Islet precursor cell (in vitro differentiated cells): ENCODE measurements at regions not wholly inside any gene's neighbourhood (a gene's known extent, or its start where the extent isn't known, plus 50 kb on each side); places are given as distances from the start of the nearest gene placed in this dataset.

Source experiments
- DNase-seq: peaks from one replicate; pipeline ENCODE4 v3.0.0-alpha.2; 2018

DNA sequence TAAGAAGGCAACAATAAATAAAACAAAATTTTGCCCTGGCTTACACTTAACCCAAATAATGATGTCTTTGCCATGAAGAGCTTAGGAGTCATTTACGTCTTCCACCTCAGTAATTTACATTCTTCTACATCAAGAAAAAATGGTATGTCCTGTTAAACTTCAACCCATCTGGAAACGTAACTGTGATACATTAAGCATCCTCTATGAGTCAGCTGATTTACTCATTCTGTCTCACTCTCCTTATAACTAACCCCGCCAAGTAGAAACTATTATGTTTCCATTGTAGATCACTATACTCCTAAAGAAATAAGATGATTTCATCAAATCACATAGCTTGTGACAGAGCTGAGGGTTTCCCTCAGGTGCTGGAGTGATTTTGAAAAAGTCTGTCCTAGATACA is 330.7 kb downstream of the CDC14C start:
- no peak for DNase-seq

DNA sequence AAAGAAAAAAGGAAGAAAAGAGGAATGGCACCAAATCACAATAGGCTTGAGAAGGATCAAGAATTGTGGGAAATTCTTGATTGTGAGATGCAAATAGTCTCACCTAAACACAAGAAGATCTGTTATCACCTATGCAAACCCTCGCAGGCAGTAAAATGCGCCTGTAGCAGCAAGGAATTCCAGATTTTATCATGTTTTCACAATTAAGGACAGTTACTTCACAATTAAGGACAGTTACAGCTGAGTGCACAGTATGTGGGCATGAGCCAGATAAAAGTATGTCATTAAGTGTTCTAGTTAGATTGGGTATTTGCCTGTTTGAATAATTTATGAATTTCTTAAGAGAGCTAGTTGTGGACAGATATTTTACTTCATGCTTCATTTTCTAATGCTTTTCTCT is 336.2 kb downstream of the CDC14C start:
- DNase-seq = no peak

DNA sequence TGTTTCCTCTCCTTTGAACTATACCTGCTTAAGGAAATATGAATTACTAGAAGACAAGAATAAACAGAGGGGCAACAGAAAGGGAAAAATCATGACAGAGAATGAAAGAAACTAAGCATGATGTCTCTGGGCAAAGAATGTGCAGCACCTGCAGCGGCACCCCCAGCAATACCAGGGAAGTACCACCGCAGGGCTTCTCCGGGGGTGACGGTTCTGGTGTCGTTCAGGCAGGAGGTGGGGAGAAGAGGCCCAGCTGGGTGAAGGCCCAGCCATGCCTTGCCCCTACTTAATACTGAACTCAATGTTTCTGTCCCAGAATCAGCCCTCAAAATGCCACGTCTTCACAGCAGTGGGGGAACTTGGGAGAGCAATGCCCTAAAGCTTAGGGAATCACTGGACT is 337.6 kb downstream of the CDC14C start:
- DNase-seq = no peak

DNA sequence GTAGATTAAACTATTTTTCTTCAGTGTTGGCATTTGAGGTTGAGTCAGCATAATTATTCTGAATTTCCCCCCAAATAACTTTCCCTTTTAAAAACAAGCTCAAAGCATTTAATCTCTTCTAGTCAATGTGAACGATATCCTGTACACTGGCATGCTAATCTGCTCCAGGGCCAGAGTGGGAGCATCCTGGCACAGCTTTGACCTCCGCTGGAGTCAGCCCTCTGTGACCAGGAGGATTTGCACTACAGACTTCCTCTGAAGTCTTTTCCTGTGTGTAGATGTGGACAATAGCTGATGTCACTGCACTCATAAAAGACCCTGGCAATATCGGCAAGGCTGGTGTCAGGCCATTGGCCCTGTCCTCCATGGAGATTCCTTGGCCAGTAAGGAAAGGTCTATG is 340.2 kb downstream of the CDC14C start:
- no peak for DNase-seq

DNA sequence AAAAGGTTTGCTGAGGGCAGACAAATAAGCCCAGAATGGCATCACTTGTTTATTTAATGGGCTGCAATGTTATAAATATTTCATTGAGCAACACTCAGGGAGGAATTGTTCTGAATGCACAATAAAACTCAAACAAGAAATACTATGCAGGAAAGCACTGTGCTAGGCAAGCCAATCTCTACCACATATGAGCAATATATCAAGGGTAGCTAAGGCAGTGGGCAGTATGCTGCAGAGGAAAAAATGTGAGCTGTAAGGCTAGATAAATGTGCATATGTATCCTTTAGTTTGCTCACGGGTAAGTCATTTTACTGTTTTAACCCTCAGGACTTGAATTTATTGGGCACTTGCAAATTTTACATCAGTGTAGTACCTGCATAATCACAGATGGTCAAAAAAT is 349.6 kb downstream of the CDC14C start:
- no peak for DNase-seq

DNA sequence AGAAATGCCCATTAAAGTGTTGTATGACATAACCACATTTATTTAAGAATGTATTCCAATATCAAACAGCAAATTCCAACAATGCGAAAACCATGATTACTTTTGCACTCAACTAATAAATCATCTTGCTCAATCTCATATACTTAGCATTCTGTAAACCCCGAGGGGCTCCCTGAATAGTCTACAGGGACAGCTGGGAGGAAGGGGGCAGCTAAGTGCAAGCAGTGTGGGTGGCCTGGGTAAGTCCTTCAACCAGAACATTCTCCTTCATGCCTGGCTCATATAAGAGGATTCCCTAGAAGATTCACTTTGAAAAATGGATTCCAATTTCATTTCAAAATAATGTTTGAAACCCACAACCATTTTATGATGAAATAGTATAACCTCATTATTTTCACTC is 355.5 kb downstream of the CDC14C start:
- DNase-seq = no peak

GRCh38 chr7:49287653-49288052 is 363.3 kb downstream of the CDC14C start:
- DNase-seq = no peak

DNA sequence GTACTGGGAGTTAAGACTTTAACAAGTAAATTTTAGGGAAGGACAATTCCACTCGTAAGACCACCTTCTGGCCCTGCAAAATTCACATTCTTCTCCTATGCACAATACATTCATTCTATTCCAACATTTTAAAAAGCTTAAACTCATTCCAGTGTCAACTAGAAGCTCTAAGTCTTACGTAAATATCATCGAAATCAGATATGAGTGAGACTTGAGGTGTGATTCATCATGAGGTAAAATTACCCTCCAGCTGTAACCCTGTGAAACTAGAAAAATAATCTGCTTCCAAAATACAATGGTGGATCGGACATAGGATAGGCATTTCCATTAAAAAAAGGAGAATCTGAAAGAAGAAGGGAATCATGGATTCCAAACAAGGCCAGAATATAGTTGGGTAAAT is 370.3 kb downstream of the CDC14C start:
- no peak for DNase-seq

GRCh38 chr7:49295146-49295545 is 370.8 kb downstream of the CDC14C start:
- DNase-seq = no peak

DNA sequence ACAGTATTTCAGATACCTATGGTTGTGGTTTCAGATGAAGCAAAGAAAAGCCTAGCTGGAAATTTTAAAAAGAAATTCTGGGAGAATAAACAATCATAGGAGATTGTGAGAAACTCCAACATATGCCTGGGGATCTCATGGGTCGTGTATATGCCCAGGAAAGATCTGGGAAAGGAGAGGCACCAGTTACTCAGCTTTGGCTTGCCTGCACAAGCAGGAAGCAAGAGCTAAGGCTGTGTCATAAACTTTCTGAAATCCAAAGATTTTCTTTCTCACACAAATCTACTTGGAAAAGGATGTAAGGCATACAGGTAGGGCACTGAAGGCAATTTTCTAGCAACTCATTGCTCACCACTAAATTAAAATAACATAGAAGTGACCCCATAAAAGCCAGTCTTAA is 373.6 kb downstream of the CDC14C start:
- no peak for DNase-seq

DNA sequence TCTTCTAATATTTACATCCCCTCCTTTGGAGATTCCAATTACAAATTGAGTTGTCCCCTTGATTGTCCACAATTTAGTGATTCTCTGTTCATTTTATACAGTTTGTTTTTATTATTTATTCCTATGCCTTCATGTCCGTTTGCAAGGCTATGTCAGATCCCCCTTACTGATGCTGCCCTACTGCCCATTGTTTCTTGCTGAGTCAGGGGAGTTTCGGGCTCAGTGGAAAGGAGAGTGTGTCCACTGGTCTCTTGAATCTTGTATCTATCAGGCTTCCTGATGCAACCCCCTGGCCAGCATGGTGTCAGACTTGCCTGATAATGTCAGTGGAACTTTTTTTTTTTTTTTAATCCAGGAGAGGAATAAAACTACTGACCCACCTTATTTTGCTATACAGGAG is 384.4 kb downstream of the CDC14C start:
- DNase-seq = no peak

DNA sequence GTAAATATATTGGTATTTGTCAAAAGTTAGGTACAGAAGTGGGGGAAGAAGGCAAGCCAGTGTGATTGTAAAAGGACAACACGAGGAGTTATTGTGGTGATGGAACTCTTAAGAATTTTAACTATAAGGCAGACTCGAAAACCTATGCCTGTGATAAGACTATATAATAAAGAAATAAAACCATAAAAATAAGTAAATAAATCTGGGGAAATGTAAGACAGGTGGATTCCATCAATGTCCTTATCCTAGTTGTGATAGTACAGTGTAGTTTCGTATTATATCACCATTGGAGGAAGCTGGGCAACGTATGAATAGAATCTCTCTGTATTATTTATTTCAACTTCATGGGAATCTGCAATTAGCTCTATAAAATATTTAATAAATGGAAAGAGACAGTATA is 395.7 kb downstream of the CDC14C start:
- DNase-seq = no peak

DNA sequence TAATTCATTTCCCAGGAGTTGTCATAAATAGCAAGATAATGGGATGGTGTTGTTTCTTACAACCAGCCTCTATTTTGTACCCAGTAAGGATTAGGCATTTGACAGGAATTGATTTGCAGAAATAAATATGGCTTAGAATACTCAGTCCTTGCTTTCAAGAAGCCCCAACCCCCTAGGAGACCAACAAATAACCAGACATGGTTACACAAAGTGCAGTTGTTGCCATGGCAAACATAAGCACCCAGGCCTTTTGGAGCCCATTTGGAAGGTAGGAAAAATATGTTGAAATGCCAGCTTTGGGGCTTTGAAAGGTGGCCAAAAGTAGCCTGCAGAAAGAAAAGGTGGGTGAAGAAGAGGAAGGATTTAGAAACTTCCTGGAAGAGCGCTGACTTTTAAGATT is 397.5 kb downstream of the CDC14C start:
- DNase-seq = no peak

DNA sequence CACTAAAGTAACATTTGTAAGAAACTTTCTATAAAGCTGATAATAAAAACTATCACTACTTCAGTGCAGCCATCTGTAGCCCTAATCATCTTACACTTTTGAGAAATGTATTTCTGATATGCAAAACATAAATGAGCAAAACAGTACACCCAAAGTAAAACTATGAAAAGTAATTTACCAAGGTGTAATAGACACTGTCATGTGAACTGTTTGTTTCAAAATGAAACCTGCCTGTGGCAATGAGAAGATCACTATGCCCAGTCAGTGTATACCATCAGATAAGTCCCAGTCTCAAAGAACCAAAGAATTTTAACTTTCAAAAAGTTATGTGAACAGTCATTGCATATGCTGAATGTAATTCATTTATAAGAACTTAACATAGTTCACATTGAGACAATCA is 398.1 kb downstream of the CDC14C start:
- no peak for DNase-seq

DNA sequence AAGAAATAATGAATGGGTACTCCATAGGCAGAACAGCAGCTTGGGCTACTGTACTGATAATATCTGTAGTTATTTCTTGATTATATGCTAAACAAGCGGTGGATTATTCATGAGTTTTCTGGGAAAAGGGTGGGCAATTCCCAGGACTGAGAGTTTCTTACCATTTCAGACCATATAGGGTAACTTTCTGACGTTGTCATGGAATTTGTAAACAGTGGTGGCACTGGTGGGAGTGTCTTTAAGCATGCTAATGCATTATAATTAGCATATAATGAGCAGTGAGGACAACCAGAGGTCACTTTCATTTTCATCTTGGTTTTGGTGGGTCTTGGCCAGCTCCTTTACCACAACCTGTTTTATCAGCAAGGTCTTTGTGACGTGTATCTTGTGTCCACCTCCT is 399.7 kb downstream of the CDC14C start:
- no peak for DNase-seq

DNA sequence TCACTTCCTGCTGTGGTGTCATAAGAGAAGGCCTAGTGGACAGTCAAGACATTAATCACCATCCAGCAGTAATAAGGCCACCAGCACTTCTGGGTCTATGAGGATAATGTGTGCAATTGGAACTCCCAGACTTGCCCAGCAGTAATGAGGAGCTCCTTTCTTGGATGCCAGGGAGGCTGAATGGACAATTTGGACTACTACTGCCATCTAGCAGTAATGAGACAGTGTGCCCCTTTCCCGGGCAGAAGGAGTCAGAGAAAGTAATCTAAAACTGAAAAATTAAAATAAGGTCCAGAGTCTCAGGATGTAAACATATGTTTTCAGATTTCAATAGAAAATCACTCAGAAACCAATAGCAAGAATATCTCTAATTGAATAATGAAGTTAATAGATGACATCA is 400.4 kb downstream of the CDC14C start:
- no peak for DNase-seq

DNA sequence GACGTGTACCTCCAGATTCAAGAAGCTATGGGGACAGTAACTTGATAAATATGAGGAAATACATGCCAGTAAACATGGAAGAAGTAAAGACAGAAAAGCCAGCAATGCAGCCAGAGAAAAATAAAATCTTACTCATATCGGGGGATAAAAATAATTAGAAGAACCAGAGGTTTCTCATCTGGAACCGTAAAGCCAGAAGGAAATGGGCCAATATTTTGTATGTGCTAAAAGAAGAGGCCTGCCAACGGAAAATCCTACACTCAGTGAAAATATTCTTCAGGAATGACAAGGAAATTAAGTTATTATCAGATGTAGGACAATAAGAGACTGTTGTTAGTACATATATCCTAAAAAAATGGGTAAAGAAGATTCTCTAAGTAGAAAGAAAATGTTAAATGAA is 401.2 kb downstream of the CDC14C start:
- no peak for DNase-seq

DNA sequence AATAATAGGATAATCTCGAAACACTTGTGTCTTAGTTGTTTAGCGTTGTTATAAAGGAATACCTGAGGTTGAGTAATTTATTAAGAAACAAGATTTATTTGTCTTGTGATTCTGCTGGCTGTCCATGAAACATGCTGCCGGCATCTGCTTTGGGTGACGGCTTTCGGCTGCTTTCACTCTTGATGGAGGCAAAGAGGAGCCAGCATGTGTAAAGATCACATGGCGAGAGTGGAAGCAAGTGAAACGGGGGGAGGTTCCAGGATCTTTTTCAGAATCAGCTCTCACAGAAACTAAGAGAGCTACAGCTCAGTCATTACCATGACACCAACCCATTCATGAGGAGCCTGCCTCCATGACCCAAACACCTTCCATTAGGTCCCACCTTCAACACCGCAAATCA is 402.8 kb downstream of the CDC14C start:
- DNase-seq = no peak

- DNase-seq = no peak
These were observed 409.0 kb downstream of the CDC14C start for GRCh38 chr7:49333180-49333881.

DNA sequence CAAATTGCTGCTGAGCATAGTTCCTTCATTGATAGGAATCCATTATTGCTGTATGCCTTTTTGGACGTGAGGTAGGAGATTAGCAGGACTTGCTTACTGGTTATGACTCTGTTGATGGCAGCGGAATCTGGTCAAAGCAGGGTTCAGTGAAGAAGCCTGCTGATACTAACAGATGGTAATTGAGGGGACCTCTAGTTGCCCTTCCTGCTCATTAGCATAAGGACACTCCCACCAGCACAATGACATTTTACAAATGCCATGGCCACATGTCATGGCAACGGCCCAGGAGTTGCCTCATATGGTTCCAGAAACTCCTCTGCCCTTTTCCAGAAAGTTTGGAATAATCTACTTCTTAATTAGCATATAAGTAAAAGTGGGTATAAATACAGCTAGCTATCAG is 417.5 kb downstream of the CDC14C start:
- DNase-seq = no peak

GRCh38 chr7:49344556-49344955 is 420.2 kb downstream of the CDC14C start:
- DNase-seq = no peak

DNA sequence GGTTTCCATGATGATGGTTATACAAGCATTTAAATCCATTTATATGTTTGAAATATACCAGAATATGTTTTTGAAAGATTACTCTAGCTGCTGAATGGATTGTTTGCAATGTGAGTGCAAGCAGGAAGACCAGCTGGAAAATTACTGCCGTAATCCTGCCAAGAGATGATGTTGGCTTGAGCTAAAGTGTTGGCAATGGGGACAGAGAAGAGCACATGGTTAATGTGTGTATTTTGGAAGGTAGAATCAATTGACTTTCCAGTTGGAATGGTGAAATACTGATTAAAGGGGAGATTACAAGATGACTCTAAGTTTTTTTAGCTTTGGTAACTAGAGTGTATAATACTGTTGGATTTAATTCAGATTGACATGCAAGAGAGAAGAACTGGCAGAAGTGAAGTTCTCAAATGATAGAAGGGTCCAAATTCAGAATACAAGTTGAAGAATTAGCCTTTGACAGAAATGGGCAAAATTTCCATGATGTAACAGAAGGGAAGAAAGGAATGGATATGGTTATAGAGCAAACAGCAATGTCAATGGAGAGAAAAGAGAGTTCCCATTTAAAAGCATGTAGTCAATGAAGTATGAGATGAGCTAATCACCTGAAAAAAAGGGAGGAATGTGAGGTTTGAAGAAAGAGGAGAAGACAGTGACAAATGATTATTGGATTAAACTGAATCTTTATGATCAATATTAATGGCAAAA is 422.0 kb downstream of the CDC14C start:
- no peak for DNase-seq

- no peak for DNase-seq
These were observed 406.4 kb upstream of the VWC2 start for GRCh38 chr7:49367072-49367471.

DNA sequence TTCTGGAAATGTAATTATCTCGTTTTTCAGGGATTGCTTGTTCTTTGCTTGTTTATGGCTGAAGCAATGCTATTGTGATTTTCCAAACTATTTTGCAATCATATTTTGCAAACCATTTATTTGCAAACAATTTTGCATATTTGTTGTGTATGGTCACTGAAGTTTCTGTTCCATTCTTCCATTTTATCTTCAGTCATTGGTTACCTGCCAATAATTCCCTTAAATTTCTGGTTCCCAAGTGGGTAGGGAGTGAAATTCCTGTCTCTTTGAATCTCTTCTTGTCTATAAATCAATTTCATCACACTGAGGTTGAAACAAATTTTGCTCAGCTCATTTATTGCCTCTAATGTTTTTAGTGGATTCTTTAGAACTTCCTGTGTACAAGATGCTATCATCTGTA is 401.7 kb upstream of the VWC2 start:
- no peak for DNase-seq

- DNase-seq = no peak
These were observed 396.5 kb upstream of the VWC2 start for GRCh38 chr7:49376817-49377375.
